Activated CD4-positive, alpha-beta memory T cell treated with anti-CD3 and anti-CD28 coated beads, Interleukin-2, amount 10 ng/mL, durations not matched to agents 7 days and 5 days (primary cell): ENCODE measurements at regions not wholly inside any gene's neighbourhood (a gene's known extent, or its start where the extent isn't known, plus 50 kb on each side); places are given as distances from the start of the nearest gene placed in this dataset.

Experiments used
- CTCF ChIA-PET: fragments of 350-600 bp; sonication (Branson Sonifier 250); formaldehyde crosslinking; loops from one replicate; lab custom pipeline; 2021; ENCODE audit warnings: antibody characterized with exemption, inconsistent platforms; lab: Charles Lee
- POLR2A ChIA-PET: fragments of 350-600 bp; sonication (Branson Sonifier 250); formaldehyde crosslinking; loops from one replicate; lab custom pipeline; 2021; ENCODE audit warnings: antibody characterized with exemption; lab: Charles Lee
- DNase-seq: peaks from one replicate; pipeline ENCODE4 v3.0.0-alpha.2; 2020
- H3K27ac Mint-ChIP-seq: one replicate; pipeline ENCODE4 v1.8.0; 2021; ENCODE audit warnings: mild to moderate bottlenecking, mixed read lengths
- H3K27me3 Mint-ChIP-seq: one replicate; pipeline ENCODE4 v1.8.0; 2021; ENCODE audit warnings: mixed read lengths
- H3K36me3 Mint-ChIP-seq: one replicate; pipeline ENCODE4 v1.8.0; 2021; ENCODE audit warnings: low read depth, mixed read lengths
- H3K4me1 Mint-ChIP-seq: one replicate; pipeline ENCODE4 v1.8.0; 2021; ENCODE audit warnings: mixed read lengths
- H3K4me3 Mint-ChIP-seq: one replicate; pipeline ENCODE4 v1.8.0; 2021; ENCODE audit warnings: mild to moderate bottlenecking, mixed read lengths
- H3K9me3 Mint-ChIP-seq: one replicate; pipeline ENCODE4 v1.8.0; 2021; ENCODE audit warnings: mixed read lengths

DNA sequence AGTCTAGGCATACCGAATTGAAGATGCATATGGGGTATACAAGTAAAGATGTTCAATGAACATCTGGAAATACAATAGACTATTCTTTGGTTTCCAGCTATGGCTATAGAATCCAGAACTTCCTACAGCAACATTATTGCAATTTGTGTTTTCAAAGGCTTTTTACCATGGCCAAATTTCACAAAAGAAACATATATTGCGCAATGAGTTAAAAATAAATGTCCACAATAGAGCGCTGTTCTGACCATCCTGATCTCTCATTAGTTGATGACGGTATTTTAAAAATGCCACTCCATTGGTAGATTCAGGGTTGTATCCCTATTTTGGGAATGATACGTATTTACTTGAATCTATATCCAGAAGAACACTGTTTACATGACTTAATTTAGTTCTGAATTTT lies 139.2 kb downstream of the LINC00632 start:
- no peak overlapping the region for H3K27ac Mint-ChIP-seq

DNA sequence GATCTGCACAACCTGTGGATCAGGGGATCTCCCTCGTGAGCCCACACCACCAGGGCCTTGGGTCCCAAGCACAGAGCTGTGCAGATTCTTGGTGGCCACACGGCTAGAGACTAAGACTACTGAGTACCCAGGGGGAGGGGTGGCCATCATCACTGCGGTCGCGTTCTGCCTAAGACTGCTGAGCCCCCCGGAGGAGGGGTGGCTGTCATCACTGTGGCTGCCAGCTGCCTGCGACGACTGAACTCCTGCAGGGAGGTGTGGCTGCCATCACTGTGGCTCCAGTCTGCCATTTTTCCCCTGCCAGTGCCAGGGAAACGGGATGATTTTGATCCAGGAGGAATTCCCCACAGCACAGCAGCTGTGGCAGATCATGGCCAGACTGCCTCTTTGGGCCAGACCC lies 141.7 kb upstream of the SPANXB1 start:
- no peak for DNase-seq
- H3K4me1 Mint-ChIP-seq, result no peaks in the 10 kb centered on the region
- H3K36me3 Mint-ChIP-seq, result no peaks in the 10 kb centered on the region
- POLR2A ChIA-PET, result no interaction called here
- no peaks in the 10 kb centered on the region for H3K27me3 Mint-ChIP-seq
- no peak overlapping the region for H3K27ac Mint-ChIP-seq
- H3K4me3 Mint-ChIP-seq, result no peak overlapping the region
- CTCF ChIA-PET, result no interaction called here
- H3K9me3 Mint-ChIP-seq, result no peaks in the 10 kb centered on the region

More for the DNA sequence above, 139.2 kb downstream of the LINC00632 start:
- no peak overlapping the region for H3K4me3 Mint-ChIP-seq
- H3K4me1 Mint-ChIP-seq, result peaks cover 7% of the 10 kb centered on the region
- no peaks in the 10 kb centered on the region for H3K9me3 Mint-ChIP-seq
- CTCF ChIA-PET, result no interaction called here
- no peaks in the 10 kb centered on the region for H3K36me3 Mint-ChIP-seq
- no peak for DNase-seq
- POLR2A ChIA-PET, result no interaction called here
- H3K27me3 Mint-ChIP-seq, result no peaks in the 10 kb centered on the region

DNA sequence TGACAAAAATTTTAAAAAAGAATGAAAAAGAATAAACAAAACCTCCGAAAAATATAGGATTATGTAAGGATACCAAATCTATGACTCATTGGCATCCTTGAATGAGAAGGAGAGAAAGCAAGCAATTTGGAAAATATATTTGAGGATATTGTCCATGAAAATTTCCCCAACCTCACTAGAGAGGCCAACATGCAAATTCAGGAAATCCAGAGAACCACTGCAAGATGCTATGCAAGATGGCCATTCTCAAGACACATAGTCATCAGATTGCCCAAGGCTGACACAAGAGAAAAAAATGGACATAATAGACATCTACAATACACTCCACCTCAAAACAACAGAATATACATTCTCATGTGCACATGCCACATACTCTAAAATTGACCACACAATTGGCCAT lies 135.9 kb upstream of the SPANXB1 start:
- no peaks in the 10 kb centered on the region for H3K27me3 Mint-ChIP-seq
- H3K4me1 Mint-ChIP-seq, result no peaks in the 10 kb centered on the region
- no peaks in the 10 kb centered on the region for H3K36me3 Mint-ChIP-seq
- H3K9me3 Mint-ChIP-seq, result no peaks in the 10 kb centered on the region
- CTCF ChIA-PET, result no interaction called here
- POLR2A ChIA-PET, result no interaction called here
- DNase-seq, result no peak
- H3K4me3 Mint-ChIP-seq, result no peak overlapping the region
- no peak overlapping the region for H3K27ac Mint-ChIP-seq

DNA sequence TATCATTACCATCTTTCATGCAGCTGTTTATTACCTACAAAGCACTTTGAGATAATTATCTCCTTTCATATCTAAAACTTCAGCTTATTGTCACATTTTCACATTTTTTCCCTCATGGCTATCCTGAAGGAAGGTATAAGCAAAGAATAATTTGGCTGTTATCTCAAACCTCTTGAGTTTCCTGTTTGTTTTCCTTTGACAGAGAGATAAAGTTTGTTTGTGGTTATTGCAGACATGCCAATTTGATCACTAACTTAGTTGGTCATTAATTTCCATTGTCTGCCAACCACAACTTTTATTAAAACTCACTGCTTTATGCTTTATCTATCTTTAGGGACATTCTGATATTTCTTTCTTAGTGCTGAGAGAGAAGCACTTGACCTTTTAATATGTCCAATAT lies 89.8 kb upstream of the SPANXB1 start:
- H3K9me3 Mint-ChIP-seq, result peaks cover 11% of the 10 kb centered on the region
- peaks cover 21% of the 10 kb centered on the region for H3K4me1 Mint-ChIP-seq
- DNase-seq, result no peak
- H3K36me3 Mint-ChIP-seq, result peaks cover 14% of the 10 kb centered on the region
- peaks cover 2% of the 10 kb centered on the region for H3K27me3 Mint-ChIP-seq
- H3K4me3 Mint-ChIP-seq, result no peak overlapping the region
- ChIA-PET POLR2A (no interaction called here), CTCF (no interaction called here)
- H3K27ac Mint-ChIP-seq, result no peak overlapping the region

DNA sequence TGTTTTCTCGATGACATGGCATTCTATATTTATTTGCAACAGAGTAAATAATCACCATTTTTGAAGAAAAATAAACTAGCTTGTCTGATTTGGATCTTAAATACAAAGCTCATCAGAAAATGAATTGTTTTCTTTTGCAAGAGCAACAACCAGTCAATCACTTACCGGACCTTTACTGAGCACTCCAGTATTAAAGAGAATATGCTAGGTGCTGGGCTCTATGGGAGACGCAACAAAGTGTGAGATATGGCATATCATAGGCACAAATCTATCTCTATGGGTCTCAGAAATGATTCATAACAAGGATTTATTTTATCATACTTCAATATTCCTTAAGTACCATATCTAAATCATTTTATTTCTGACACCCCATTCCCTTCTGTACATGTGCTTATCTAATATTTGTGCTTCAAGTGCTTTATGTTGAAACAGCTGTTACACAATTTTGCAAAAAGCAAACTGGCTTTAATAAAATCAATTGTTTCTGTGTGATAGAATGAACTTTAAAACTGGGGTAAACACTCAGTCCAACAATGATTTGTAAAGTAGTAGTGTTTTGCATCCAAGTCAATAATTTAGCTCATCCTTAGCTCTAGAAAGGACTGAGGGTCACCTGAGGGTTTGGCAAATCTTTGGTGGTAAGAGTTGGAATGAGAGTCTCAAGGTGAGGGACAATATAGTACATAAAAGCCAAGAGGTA lies 88.4 kb upstream of the SPANXB1 start:
- H3K27ac Mint-ChIP-seq, result no peak overlapping the region
- peaks cover 14% of the 10 kb centered on the region for H3K36me3 Mint-ChIP-seq
- no peak for DNase-seq
- ChIA-PET POLR2A (no interaction called here), CTCF (no interaction called here)
- peaks cover 7% of the 10 kb centered on the region for H3K9me3 Mint-ChIP-seq
- peaks cover 2% of the 10 kb centered on the region for H3K27me3 Mint-ChIP-seq
- H3K4me3 Mint-ChIP-seq, result no peak overlapping the region
- peaks cover 34% of the 10 kb centered on the region for H3K4me1 Mint-ChIP-seq

DNA sequence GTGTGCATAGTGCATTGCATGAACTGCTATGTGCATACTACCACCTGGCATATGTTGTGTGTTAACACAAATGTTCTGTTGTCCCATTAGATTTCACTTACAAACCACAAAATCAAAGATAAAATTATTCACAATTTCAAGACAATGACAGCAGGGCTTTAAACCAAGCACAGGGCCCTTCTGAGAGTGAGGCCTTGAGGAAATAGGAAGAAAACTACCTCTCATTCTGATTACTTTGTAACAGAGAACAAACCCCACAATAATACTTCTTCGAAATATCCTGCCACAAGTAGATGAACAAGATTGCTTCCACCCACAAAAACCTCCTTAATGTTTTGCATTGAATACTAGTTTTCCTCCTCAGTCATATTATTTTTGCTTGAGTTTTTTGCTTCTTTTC lies 85.5 kb upstream of the SPANXB1 start:
- CTCF ChIA-PET, result interaction anchor here (0.6 to 1.9 kb wide), 2 partner anchors 151 to 208 kb away, joined by 3 to 8 read pairs; no protein-coding TSS in a partner anchor
- peaks cover 4% of the 10 kb centered on the region for H3K9me3 Mint-ChIP-seq
- no peak overlapping the region for H3K4me3 Mint-ChIP-seq
- peak; percentile 18 for DNase-seq
- peaks cover 13% of the 10 kb centered on the region for H3K36me3 Mint-ChIP-seq
- POLR2A ChIA-PET, result interaction anchor here (0.8 to 2.3 kb wide), 5 partner anchors 10 to 260 kb away, joined by 3 to 11 read pairs (median 5); partner anchors contain the start of gene LDOC1
- no peaks in the 10 kb centered on the region for H3K27me3 Mint-ChIP-seq
- peaks cover 35% of the 10 kb centered on the region for H3K4me1 Mint-ChIP-seq
- peak overlapping the region; percentile 93 for H3K27ac Mint-ChIP-seq

DNA sequence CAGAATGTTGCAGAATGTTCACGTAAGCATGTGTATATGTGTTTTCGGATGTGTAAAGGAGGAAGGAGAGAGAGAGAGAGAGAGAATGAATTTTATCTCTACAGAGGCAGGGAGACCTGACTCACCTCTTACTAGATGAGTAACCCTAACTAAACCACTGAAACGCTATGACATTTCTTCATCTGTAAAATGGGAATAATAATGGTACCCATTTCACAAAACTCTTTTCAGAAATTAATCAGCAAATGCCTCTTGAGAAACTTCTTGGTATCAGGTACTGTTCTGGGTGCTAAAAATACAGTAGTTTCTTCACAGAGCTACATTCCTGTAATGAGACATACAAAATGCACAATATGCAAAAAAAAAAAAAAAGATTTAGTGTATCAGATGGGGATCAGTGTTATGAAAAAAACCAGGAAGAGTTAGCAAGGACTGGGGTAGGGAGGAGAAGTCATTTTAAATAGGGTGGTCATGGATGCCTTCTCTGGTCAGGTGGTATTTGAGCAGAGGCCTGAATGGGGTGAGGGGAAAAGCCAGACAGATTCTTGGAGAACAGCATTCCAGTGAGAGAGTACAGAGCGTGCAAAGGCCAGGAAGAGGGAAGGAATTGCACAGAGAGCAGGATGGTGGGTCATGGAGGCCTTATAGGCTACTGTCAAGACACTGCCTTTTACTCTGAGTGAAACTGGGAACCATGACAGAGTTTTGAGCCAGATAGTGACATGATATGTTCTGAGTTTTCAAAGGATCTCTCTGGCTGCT lies 84.9 kb upstream of the SPANXB1 start:
- Mint-ChIP-seq H3K4me3 (peak overlapping the region; percentile 9), H3K36me3 (peaks cover 13% of the 10 kb centered on the region), H3K27ac (peak overlapping the region; percentile 93), H3K27me3 (no peaks in the 10 kb centered on the region), H3K4me1 (peaks cover 34% of the 10 kb centered on the region), H3K9me3 (peaks cover 4% of the 10 kb centered on the region)
- DNase-seq, result no peak
- ChIA-PET POLR2A (interaction anchor here (0.7 to 2.3 kb wide), 5 partner anchors 10 to 100 kb away, joined by 3 to 11 read pairs (median 3); no protein-coding TSS in a partner anchor), CTCF (interaction anchor here (0.6 to 1.9 kb wide), 4 partner anchors 152 to 361 kb away, joined by 3 to 11 read pairs (median 6); no protein-coding TSS in a partner anchor)

DNA sequence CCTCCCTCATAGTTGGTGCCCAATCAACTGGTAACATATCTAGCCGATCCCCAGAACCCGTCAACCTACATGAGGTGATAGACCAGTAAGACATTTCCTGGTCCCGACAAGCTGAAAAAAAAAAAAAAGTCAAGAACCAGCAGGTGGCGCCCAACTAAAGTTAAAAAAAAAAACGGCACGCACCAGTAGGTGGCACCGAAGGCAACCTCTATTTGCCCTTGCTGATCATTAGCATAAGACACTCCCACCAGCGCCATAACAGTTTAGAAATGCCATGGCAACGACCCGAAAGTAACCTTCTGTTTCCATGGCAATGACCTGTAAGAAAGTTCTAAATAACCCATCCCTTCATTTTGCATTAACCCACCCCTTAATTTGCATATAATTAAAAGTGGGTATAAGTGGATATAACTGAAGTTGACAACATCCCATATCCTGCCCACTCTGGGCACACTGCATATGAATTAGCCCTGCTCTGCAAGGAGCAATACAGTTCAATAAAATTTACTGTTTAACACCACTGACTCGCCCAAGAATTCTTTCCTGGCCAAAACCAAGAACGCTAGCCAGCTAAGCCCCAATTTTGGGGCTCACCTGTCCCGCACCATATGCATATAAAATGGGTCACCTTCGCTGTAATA lies 83.9 kb upstream of the SPANXB1 start:
- peak; percentile 51 for DNase-seq
- CTCF ChIA-PET, result interaction anchor here (0.6 to 1.4 kb wide), 4 partner anchors 152 to 360 kb away, joined by 3 to 11 read pairs (median 4); no protein-coding TSS in a partner anchor
- POLR2A ChIA-PET, result interaction anchor here (0.7 to 1.5 kb wide), 3 partner anchors 99 to 258 kb away, joined by 3 to 5 read pairs (median 3); partner anchors contain the start of gene LDOC1
- H3K36me3 Mint-ChIP-seq, result peaks cover 13% of the 10 kb centered on the region
- peaks cover 32% of the 10 kb centered on the region for H3K4me1 Mint-ChIP-seq
- H3K27me3 Mint-ChIP-seq, result no peaks in the 10 kb centered on the region
- H3K4me3 Mint-ChIP-seq, result no peak overlapping the region
- H3K9me3 Mint-ChIP-seq, result peaks cover 4% of the 10 kb centered on the region
- peak overlapping the region; percentile 93 for H3K27ac Mint-ChIP-seq

DNA sequence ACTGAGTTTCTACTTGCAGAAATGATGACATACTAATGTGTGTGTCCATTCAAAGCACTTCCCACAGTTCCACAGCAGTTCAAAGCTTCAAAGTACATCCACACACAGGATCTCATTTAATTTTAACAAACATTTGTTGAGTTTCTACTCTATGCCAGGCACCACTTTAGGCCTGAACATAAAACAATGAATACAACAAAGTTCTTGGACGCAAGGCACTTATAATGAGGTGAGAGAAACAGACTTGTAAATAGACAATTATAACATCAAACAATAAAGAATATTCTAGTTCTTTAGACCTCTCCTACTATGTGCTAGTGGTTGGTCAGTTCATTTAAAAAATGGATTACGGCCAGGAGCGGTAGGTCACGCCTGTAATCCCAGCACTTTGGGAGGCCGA lies 82.0 kb upstream of the SPANXB1 start:
- Mint-ChIP-seq H3K9me3 (no peaks in the 10 kb centered on the region), H3K36me3 (peaks cover 5% of the 10 kb centered on the region), H3K27ac (no peak overlapping the region), H3K4me1 (peaks cover 29% of the 10 kb centered on the region), H3K27me3 (no peaks in the 10 kb centered on the region), H3K4me3 (no peak overlapping the region)
- no peak for DNase-seq
- POLR2A ChIA-PET, result no interaction called here
- CTCF ChIA-PET, result no interaction called here

DNA sequence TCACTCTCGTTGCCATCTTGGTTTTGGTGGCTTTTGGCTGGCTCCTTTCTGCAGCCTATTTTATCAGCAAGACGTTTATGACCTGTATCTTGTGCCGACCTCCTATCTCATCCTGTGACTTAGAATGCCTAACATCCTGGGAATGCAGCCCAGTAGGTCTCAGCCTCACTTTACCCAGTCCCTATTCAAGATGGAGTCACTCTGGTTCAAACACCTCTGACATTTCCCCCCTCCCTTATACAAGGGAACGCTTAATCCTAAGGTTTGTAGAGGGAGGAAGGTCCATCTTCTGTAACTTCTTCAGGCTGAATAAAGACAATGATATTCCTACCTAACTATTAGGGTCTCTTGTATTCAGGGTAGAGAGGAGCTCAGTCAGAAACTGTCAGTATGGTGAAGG lies 79.3 kb upstream of the SPANXB1 start:
- Mint-ChIP-seq H3K27ac (no peak overlapping the region), H3K4me1 (peaks cover 9% of the 10 kb centered on the region), H3K9me3 (peaks cover 2% of the 10 kb centered on the region), H3K27me3 (no peaks in the 10 kb centered on the region), H3K36me3 (peaks cover 3% of the 10 kb centered on the region), H3K4me3 (no peak overlapping the region)
- ChIA-PET CTCF (no interaction called here), POLR2A (no interaction called here)
- no peak for DNase-seq

DNA sequence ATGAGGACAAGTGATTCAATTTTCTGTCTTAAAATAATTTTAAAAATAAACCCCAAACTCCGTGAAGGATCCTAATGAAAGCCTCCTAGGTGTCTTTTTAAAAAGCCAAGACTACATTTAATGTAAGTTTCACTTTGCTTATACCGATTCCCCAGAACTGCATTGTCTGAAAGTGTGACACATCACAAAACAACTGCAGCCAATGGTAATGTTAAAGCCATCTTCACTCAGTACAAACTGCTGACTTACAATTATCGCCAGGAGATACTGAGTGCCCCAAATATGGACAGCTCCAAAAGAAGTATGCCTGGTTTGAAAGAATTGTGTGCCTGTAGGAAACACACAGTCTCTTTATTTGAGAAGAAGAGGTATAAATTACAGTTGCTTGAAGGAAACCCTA lies 73.7 kb upstream of the SPANXB1 start:
- Mint-ChIP-seq H3K27ac (no peak overlapping the region), H3K36me3 (no peaks in the 10 kb centered on the region), H3K9me3 (peaks cover 2% of the 10 kb centered on the region), H3K4me3 (no peak overlapping the region), H3K4me1 (no peaks in the 10 kb centered on the region), H3K27me3 (no peaks in the 10 kb centered on the region)
- ChIA-PET CTCF (no interaction called here), POLR2A (no interaction called here)
- no peak for DNase-seq

DNA sequence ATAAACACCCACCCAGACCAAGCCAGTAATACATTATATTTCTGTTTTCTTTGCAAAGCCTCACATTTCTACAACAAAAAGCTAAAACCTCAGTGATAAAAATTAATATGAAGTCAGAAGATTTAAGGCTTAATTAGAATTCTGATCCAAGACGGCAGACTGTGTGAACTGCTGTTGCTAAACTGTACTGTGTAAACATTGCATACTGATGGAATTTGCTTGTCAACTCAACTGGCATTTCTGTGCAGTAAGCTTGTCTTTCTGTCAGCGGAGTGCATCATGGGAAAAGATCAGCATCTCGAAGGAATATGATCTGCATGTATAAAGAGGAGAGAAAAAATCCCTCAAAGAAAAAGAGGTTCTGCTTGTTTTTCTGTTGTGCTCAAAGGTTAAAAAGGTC lies 69.4 kb upstream of the SPANXB1 start:
- Mint-ChIP-seq H3K27ac (no peak overlapping the region), H3K4me3 (no peak overlapping the region), H3K27me3 (no peaks in the 10 kb centered on the region), H3K4me1 (no peaks in the 10 kb centered on the region), H3K9me3 (no peaks in the 10 kb centered on the region), H3K36me3 (no peaks in the 10 kb centered on the region)
- DNase-seq, result no peak
- POLR2A ChIA-PET, result no interaction called here
- CTCF ChIA-PET, result no interaction called here
